ENCODE measurements at regions not wholly inside any gene's neighbourhood (a gene's known extent, or its start where the extent isn't known, plus 50 kb on each side); places are given as distances from the start of the nearest gene placed in this dataset.

DNA sequence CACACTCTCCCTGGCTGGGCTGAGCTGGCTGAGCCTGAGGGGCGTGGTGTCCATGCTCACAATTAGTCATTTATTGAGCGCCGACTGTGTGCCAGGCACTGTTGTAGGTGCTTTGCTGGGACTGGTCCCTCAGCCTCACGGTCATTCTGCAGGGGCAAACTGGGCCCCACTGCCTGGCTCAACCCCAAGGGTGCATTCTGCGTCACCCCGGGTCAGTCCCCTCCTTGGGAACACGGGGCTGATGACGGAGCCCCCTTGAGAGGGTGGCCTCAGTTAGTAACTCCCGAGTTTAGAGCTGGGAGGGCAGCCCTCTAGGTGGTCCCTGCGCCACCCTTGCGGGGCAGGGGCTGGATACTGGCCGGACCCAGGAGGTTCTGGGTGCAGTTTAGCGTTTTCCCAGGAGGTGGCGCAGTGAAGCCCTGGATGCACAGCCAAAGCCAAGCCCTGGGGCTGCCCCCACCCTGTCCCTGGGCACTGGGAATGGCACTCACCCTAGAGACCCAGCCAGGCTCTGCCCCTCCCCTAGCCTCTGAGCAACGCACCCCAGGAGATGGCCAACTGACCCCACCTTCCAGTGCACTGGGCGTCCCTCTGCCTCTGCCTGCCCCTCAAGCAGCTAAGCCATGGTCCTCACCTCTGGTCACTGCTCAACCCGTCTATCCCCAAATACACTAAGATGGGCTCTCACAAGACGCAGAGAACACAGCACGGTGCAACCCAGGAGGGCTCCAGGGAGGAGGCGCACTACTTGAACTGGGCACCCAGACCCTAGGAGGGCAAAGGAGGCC is 243.2 kb upstream of the GSE1 start:
- DNase-seq: peak; percentile 81

DNA sequence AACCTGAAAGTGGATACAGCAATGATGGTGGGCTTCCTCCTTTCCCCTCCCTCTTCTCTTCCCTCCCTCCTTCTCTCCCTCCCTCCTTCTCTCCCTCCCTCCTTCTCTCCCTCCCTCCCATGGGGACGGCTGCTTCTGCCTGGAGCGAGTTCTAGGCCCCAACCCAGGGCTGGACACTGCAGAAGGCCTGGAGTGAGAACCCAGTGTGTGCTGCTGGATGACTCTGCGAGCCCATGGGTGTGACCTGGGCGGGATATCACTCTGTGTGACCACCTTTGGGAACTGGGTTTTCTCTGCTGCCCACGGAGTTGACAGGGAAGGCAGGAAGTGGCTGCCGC is 242.6 kb upstream of the GSE1 start:
- no peak for DNase-seq

DNA sequence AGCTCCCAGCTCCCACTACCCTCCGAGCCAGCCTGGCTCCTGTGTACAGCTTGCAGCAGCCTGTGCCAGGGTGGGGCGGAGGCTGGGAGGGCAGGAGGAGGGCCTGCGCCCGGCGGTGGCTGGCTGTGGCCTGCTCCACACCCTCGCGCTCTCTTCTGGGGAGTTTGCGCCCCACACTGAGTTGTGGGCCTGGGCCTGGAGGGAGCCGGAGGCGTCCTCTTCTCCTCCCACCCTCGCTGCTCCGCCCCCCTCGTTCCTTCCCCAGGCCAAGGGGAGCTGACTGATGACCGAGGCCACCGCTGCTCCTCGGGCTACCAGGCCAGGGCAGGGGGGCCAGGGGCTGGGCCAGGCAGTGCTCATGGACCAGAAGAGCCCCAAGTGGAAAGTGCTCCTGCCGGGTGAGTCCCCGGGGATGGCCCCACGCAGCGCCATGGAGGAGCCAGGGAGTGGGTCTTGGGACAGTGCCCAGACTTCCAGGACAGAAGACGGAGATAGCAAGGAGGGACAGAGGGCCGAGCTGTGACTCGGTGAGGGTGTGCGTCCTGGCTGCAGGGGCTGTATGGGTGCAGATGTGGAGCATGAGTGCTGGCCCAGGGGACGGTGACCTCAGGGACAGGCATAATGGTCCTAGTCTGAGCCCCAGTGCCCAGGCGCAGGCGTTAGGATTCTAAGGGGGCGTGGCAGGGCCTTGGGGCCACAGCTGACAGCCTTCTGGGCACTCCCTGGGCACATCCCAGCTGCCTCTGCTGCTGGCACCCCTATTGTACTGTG is 242.1 kb upstream of the GSE1 start:
- DNase-seq: peak; percentile 60

DNA sequence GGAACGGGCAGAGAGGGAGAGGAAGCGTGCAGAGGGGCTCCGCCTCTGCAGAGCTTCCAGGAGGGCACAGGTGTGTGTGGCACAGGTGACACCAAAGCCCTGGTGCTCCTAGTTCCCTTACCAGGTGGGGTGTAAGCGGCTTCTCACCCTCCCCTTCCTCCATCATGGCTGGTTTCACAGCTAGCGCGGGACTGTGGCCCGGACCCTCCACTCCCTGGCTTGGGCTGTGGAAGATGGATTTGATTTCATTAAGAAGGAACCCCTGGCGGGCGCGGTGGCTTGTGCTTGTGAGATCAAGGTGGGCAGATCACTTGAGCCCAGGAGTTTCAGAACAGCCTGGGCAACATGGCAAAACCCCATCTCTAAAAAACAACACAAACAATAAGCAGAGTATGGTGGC is 241.2 kb upstream of the GSE1 start:
- DNase-seq: no peak

DNA sequence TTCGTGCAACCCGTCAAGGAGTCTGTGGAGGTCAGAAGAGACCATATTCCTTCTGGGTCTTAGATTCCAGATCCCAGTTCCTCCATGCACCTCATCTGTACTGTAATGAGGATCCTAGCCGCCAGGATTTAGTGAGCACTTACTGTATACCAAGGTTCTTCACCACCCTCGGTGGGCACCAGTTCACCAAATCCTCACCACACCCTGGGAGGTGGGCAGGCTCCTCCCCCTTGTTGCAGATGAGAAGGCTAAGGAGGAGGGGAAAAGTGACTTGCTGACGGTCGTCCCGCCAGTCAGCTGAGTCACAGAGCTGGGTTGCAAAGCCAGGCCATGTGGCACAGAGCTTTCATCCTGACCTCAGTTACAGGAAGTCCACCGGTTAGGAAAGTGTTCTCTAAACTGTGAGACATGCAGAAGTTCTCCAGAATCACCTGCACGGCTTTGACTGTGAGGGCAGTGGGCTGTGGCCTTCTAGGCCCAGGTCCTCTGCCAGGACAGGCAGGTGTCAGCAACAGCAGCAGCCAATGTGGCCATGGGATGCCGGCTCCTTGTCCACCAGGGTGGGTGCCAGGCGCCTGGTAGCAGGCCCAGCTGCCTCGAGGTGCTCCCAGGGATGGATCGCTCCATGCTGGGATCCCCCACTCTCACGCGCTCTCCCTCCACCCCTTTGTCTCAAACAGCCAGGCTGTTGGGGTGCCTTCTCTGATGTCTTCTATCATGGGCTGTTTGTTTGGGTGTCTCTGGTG is 240.3 kb upstream of the GSE1 start:
- DNase-seq: peak; percentile 85

DNA sequence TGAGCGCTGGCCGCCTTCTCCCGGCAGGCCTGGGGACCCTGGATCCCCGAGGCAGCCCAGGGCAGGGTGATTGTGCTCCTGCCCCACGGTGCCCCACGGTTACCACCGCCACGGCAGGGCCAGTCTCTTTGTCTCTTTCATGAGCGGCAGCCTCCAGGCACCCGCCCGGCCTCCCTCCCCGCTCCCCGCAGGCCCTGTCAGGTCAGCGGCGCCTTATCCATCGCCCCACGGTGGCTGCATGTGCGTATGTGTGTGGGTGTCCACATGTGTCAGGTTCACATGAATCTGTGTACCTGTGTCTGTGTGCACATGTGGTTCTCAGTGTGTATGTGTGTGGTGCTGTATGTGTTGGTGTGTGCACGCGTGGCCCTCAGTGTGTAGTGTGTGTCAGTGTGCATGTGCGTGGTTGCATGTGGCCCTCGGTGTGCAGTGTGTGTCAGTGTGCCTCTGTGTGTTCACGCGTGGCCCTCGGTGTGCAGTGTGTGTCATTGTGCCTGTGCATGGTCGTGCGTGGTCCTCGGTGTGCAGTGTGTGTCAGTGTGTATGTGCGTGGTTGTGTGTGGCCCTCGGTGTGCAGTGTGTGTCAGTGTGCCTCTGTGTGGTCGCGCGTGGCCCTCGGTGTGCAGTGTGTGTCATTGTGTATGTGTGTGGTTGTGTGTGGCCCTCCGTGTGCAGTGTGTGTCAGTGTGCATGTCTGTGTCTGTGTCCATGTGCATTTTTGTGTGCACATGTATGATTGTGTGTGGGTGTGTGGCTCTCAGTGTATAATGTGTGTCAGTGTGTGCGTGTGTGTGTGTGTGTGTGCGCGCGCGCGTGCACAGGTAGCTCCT is 239.2 kb upstream of the GSE1 start:
- DNase-seq: no peak

DNA sequence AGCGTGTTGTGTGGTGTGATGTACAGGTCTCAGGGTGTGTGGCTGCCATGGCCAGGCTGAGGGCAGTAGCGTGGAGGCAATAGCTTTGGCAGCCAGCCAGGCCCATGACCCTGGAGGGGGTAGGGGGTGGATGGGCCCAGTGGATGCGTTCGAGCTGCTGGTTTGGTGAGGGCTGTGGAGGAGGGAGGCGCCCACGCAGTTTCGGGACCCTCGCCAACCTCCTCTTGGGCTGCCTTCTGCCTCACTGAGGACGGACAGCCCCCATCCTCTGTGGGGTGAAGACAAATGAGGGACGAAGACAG is 238.6 kb upstream of the GSE1 start:
- no peak for DNase-seq

DNA sequence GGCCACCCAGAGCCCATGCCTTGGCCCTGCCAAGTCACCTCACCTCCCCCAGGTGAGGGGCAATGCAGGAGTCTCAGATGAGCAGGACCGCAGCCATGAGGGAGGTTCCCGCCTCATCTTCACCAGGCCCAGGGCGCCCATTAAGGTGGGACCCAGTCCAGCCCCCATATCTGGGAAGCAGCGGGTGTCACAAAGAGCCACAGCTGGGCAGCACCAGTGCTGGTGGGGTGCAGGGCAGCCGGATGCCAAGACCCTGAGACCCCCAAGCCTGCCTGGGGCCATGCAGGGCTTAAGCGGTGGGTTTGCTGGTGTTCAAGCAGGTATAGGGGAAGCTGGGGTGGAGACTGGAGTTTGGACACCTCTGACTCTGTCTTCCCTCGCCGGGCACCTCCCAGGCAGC is 237.8 kb upstream of the GSE1 start:
- DNase-seq: no peak

DNA sequence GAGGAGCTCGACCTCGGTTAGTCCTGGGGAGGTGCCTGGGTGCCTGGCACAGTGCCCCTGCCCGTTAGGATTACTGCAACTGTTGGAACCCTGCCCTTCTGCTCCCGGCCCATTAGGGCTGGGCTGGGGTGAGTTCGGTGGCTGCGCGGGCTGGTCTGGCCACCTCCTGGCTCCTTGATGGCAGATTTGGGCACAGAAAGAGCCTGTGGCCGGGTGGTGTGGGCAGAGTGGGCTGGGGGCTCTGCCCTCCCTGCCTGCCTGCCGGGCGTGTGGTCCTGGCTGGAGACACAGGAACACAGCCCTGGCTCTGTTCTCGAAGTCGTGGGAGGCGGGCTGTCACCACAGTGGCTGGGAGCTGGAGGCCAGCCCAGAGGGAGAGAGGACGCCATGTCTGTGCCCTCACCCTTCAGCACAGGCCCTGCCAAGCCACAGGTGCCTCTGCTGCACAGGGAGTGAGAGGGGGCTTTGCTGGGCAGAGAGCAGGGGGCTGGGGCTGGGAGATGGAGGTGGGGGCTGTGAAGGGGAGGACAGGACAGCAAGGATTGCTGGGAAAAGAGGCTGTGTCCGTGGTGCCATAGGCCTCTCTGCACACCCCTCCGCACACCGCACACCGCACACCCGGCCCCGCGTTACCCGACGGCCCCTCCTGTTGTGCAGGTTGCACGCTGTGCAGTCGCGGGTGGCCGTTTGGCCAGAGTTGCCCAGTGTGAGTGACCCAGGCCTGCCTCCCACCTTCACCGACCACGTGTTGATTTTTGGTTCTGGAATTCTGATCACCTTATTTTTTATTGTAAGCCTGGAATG is 236.6 kb upstream of the GSE1 start:
- DNase-seq: no peak

DNA sequence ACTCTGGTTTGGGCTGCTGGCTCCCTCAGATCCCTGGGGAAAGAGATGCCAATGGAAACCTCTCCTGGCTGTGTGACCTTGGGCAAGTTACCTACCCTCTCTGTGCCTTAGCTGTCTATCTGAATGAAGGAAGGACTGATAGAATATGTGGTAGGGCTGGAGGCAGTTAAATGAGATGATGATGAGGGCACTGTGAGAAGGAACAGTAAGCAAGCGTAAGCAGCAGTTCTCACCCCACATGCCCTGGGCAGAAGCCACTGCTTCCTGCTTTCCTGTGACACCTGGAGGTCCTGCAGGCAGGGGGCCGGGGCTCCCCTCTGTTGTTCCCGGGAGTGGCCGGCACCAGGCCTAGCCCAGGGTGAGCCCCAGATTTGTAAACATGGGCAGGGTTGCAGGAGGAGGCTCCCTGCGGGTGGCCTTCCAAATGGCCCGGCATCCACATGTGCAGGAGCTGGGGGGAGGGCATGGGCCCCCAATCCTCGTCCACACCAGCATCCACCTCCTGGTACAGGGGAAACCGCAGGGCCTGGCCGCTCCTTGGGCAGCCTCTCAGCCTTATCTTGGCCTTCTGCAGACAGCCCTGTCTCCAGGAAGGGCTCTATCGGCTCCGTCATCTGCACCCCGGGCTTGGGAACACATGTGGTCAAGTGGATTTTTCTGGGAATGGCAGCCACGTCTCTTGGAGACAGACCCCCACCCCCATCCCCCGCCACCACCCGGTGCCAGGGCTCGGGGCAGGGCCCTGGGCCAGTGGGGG is 235.6 kb upstream of the GSE1 start:
- peak; percentile 87 for DNase-seq

DNA sequence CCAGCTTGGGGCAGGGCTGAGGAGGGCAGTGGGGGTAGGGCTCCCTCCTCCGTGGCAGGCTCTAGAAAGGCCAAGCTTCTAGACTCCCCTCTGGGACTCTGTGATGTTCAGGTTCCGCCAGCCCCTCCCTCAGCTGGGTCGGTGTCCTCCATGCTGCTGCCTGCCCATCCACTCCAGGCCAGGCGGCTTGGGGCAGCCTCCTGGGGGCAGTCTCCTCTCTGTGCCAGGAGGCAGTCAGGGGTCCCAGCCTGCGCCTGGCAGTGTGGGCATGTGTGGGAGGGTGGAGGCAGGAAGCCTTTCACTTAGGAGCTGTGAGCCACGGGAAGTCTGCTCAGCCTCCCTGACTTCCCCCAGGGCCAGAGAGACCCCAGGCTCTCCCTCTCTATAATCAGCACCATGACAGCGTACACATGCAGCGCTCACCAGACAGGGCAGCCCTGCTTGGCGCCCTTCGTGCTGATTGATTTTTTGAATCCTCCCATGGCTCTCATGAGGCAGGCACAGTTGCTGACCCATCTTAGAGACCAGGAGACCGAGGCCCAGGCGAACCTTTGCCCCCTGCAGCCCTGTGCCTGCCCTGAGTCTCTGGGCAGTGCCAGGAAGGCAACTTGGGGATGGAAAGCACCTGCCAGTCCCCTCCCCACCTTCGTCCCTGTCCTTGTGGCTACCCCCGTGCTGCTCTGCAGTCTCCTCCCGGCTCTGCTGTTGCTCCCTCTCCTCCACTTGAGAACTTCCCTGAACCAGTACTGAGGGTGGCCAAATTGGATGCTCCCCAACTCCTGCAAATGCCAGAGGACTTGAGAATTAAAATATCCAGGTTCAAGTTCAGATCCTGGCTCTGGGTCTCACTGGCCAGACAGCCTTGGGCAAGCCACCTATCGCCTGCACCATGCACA is 234.7 kb upstream of the GSE1 start:
- DNase-seq: no peak

DNA sequence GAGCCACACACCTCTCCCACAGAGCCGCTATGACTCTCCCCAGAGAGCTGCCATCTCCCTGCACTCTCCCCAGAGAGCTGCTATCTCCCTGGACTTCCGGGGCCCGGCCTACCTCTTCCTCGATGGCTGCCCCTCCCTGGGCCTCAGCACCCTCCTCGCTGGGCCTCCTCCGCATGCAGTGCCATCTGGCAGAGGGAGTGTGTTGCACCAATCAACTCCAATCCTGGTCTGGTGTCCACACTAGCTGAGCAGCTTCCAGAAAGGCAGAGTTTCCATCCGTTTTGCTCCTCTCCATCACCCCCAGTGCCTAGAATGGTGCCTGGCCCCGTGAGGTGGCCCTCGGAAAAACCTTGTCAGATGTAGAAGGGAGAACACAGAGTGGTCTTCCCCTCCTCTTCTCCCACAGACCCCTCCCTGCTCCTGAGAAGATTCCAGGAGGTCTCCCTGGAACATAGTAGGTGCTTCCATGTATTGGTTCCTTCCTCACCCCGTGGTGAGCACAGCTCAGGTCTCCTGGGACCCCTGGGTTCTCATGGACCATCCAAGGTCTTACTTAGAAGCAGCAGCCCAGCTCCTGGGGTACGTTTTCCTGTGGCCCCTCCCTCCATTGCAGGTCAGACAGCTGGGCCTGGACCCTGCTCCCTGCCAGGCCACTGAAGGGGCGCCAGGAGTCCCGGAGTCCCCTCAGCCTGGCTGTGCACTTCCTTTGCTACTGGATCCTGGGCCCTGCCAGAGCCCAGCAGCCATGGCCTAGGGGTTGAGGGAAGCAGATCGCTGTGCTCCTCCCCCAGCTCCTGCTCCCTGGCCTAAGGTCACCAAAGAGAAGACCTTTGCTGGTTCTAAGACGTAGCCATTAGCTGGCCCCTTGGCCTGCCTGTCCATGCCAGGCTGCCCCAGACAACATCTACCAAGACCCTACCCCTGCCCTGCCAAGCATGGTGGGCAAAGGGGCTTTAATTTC is 233.8 kb upstream of the GSE1 start:
- peak; percentile 13 for DNase-seq

DNA sequence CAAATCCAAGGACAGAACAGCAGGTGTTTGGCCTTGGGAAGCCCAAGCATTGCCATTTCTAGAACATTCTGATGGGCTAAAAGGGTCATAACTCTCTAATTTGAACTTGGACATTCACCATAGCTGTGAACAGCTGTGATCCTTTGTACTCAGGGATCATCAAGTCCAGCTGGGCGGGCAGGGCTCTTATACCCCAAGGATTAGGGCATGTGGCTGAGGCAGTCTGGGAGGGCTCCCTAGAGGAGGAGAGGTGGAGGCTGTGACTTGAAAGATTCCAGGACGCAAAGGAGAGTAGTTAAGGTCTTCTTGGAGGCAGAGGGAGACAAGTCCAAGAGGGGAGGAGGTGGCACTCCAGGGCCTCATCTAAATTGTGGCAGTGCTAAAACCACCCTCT is 233.1 kb upstream of the GSE1 start:
- no peak for DNase-seq

DNA sequence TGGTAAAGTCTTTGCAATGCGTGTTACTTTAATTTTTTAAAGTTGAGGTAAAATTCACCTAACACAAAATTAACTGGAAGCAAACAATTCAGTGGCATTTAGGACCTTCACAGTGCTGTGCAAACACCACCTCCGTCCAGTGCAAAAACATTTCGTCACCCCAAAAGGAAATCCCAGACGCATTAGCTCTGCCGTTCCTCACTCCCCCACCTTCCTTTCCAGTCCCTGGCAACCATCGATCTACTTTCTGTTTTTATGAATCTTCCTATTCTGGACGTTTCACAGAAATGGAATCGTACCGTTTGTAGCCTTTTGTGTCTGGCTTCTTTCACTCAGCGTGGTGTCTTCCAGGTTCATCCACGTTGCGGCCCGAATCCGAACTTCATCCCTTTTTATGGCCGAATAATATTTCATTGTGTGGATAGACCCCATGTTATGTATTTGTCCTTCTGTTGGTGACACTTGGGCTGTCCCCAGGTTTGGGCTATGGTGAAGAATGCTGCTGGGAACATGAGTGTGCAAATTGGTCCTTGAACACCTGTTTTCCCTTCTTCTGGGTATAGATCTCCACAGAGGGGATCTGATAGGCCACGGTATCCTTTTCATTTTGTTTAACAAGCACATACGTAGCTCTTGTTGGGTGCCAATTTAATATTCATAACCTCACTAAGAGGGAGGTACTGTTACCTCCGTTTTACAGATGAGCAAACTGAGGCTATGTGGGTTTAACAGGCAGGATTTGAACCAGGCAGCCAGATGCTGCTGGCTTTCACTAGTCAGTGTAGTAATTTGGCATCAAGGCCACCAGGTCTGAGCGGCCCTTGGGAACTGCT is 232.0 kb upstream of the GSE1 start:
- no peak for DNase-seq

DNA sequence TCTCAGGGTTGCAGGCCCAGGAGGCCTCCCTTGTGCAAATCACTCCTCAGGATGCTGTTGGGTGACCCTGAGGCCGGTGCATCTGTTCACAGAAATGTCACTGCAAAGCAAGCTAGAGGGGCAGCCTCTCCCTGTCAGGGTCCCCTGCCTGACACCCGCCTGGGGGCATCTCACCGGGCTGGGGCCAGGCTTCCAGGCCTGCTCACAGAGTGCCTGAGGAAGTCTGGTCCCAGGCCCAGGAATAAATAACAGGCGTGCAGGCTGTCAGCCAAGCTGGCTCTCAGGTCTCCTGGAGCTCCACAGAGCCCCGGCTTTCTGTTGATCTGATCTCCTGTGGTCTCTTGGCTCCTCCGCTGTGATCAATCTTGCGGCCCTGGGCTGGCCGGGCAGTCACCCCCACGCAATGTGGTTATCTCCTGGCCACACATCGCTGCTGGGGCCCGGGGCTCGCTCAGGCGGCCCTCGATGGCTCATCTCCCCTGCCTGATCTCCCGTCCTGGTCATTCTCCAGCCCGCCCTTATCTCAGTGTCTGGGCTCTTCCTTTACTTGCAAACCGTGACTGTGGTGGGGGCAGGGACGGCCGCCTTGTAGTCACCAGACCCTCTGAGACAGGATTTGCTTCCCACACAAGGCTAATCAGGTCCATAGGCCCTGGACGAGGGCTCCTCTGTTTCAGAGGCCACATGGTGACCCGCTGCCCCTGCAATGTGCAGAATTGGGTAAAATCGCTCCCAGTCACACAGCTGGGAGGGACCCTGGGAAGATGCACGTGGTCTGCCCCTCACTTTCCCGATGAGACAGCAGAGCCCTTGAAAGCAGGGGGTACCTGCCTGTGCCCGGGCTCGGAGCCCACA is 231.2 kb upstream of the GSE1 start:
- peak; percentile 97 for DNase-seq

DNA sequence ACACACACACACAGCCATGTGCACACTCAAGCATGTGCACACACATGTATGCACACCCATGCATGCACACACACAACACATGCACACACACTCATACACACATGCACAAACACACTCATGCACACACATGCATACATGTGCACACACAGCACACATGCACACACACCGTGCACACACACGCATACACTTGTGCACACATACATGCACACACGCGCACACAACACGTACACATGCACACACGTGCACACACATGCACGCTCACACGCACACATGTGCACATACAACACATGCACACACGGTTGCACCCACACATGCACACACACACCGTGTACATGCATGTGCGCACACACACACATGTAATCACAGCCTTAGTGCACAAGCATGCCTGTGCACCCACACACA is 230.4 kb upstream of the GSE1 start:
- DNase-seq: no peak
